ENCODE measurements at regions not wholly inside any gene's neighbourhood (a gene's known extent, or its start where the extent isn't known, plus 50 kb on each side); places are given as distances from the start of the nearest gene placed in this dataset.
A peak's percentile ranks its signal among the peaks of the same experiment; 100 is the strongest.
"Not testable (repeated sequence)": the region's sequence is repeated elsewhere in the genome, so short reads cannot be mapped to it uniquely, and the experiment has no call there.

DNA sequence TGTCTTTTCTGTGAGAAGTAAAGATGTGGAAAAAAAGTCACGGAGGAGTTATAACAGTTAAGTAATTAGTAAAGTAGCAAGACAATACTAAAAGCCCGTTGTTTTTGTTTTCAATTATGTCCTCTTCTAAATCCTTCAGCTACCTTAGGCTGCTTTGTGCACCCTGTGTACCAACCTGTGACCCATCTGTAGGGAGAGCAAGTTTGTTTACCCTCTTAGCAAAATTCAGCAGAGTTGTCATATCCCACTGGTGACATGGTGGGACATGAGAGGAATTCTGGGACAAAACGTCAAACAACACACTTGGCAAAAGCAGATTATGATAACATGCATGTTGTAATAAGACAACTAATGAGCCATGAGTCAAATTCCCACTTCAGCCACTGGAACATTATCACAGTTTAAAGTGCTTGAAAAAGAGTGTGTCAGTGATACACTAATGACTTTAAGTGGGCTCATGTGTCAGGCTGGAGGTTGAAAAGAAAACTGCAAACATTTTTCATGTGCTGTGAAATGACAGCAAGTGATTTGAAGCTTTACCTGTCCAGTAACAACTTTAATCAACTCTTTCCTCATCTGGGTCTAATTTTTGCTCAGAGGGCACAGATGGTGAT lies 392.8 kb upstream of the ACVR2A start:
- DNase-seq, result no peak

DNA sequence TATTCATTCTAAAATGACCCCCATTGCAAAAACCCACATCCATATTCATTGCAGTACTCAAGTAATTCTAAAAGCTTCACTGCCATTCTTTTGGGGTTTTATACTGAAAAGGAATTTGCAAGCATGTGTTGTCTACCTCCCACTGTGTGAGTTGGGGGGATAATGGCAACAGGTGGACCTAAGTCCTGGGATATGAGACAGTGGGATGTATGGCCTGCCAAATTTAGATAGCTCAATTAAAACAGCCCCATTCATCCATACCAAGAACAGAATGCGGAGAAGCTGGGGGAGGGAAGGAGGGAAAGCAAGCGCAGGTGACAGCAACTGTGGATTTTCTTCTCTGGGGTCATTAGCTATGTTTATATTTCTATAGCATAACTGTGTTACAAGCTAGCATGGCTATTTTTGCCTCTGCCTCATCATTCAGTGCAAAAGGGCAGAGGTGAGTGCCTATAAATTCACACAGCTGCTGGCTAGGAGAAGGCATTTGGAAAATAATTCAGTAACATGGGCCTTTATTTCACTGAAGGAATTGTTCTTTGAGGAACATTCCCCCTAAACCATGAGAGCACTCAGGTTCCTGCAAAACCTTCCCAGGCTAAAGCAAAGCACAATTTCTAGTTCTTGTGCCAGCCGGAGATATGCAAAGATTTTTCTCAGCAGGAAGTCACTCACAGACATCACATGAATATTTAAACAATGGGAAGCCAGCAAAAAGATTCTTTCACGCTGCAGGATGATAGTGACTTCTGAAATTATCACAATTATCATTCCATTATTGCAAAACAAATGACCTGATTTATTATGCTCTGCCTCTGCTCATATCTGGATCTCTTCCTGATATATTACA lies 393.9 kb upstream of the ACVR2A start:
- DNase-seq, result no peak

DNA sequence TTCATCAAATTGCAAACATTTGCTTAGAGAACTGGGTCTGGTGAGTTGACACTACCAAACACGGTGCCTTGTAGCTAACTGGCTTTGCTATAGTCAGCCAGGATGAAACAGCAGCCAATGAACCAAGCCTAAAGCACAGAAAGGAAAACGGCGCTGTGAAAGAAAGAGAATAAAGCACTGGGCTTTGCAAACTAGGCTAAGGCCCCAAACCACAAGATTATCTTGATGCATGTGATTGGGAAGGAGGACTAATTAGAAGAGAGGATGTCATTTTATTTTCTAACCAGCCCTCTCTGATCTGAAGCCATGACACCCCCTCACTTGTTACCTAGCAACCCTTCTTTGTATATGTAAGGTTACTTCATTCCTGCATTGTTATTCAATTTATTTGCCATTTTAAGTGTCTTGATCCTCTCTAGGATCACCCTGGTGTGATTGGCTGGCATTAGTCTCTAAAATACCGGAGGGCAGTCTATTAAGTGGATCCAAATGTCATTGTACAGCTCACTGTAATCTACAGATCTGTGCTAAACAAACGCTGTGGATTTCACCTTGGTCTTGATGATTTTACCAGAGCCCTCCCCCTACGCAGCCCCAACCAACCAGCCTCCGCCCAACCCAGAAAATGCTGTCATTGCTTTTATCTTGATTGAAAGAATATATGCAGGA lies 395.4 kb upstream of the ACVR2A start:
- DNase-seq, result peak; percentile 83

DNA sequence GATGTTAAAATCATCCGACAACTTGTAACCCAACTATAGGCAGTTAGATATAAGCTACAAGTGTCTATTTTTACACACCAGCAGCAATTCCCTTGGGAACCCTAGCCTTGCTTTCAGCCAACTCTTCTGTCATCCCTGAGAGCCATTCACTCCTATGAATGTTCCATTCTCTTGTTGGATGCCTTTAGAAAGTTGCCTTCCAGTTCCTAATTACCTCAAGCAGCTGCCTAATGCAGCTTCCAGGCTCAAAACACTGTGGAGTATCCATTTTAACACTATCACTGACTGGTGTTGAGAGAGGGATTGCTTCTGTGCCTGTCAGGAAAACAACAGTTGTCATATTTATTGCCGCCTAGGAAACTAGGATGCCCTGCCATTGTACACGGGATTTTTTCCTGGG lies 402.0 kb upstream of the ACVR2A start:
- no peak for DNase-seq

DNA sequence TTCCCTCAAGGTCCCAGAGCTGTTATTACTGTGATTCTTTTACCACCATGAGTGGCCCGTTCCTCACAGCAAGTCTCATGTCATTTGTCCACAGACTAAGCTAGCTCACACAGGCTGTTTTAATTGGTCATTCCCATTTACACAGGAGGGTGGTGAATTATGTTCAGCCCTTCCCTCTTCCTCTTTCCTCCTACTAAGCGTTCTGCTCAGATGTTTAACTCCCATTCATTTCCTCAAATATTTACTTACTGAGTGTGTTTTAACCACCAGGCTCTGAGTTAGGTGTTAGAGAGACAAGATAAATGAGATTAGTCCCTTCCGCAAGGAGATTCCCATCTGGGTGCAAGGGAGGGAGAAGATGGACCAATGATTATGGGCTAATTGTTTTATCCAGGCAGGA lies 403.6 kb upstream of the ACVR2A start:
- DNase-seq, result peak; percentile 57

DNA sequence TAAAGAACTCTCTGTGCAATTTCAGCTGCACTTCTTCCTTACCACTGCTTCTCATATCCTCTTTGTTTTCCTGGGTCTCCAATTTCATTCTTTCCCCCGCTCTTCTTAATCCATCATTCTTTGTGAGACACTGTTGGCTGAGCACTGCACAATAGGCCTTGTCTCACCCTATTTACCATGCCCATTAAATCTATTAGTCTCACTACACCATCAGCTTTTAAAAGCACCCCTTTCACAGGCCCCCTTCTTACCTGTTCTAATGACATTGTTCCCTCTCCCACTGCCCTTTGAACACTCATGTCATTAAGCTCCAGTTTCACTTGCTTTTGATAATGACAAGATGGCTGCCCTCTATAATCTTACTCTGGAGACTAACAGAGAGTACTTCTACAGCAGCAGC lies 404.1 kb upstream of the ACVR2A start:
- DNase-seq, result peak; percentile 57

DNA sequence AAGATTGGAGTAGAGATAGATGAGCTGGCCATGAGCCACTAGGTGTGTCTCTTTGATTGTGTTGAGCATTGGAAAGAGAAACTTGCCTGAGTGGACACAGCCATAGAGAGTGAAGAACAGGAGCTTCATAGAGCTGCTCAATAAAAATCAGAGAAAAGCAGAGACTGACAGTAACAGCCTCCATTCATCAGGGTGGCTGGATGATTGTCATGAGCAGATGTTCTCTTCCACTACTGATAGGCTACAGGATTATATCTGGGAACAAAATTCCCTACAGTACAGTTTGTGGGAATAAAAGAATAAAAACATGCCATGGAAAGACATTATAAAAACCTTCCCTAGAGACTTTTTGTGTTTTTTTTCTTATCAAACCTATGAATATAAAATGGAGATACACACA lies 404.8 kb upstream of the ACVR2A start:
- DNase-seq, result no peak

DNA sequence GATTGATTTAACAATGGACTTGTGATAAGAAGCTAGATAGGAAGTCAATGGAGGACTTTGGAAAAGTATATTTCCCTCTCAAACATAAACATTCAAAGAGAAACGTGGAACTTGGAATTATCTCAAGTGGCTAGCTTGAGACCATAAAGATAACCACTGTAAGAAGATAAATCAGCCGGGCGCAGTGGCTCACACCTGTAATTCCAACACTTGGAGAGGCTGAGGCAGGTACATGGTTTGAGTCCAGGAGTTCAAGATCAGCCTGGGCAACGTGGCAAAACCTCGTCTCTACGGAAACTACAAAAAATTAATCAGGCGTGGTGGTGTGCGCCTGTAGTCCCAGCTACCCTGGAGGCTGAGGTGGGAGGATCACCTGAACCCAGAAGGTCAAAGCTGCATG lies 405.9 kb upstream of the ACVR2A start:
- DNase-seq, result no peak

DNA sequence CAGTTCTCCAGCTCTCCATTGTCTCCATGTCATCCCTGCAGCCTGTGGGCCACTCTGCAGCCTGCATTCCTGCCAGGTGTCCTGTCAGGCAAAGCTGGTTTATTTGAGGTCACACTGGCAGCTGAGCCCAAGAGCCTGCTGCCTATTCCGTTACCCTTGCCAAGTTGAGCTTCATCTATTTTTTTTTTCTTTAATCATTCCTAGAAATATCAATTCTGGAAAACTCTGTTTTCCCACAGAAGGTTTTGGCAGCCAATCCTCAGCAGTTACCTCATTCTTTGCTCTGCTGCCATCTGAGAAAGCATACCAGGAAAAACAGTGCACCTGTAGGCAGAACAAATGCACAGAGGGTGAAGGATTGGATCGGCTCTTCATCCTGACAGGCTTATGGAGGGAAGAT lies 411.0 kb upstream of the ACVR2A start:
- DNase-seq, result no peak

DNA sequence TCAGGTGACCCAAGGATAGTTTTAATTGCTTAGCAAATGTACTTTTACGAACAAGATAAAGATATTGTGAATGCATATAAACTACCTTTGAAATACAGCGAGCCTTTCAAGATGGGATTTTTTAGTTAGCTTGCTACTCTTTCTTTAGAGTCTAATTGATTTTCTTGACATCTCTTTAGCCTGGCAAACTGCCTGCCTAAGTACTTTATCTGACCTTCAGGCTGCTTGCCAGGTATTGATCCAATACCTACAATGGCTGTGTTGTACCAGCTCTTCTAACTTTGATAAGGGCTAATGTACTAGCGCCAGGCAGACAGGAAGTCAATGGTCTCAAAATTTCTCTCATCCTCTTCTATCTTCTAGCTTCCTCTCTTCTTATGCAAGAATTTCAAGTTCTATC lies 414.4 kb upstream of the ACVR2A start:
- no peak for DNase-seq

DNA sequence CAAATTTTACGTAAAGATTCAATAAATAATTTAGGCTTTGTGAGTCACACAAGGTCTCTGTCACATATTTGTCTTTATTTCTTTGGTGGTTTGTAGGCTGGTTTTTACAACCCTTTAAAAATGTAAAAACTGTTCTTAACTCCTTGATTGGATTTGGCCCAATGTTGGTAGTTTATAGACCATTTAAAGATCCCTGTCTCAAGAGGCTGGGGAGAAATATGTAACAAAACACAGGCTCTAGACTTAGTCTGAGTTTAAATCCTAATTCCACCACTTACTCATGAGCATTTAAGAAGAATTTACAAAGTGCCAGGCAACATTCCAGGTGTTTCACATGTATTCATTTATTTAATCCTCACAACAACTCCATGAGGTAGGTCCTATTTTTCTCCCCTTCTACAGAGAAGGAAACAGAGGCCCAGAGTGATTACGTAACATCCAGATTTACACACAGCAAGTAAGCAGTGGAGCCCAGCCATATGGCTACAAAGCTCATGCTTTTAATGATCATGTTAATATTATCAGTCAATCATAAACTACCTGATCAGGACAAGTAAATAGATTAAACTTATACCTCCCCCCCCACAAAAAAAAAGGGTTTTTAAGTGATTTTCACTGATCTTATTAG lies 416.6 kb upstream of the ACVR2A start:
- DNase-seq, result no peak

DNA sequence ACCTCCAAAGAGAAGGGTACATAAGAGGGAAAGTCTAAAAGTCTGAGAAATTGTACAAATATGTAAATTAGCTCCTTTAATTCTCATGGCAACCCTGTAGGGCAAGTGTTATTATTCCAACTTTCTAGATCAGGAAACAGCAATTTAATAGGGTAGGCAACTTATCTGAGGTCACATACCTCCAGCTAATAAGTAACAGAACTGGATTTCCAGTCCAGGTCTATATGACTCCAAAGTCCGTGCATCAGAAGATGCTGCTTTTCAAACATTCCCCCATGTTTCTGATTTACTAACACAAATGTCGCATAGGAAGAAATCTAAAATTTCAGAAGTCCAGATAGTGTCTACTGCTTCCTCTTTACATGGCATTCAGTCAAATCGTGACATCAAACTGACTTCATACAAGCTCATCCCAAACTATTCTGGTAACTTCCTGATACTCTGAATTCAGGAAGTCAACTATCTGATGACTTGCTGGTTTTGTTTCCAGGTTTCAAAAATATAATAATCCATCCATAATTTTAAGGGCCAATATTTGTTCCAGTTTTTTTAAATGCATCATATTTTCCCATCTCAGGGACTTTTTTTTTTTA lies 419.3 kb upstream of the ACVR2A start:
- DNase-seq, result no peak

DNA sequence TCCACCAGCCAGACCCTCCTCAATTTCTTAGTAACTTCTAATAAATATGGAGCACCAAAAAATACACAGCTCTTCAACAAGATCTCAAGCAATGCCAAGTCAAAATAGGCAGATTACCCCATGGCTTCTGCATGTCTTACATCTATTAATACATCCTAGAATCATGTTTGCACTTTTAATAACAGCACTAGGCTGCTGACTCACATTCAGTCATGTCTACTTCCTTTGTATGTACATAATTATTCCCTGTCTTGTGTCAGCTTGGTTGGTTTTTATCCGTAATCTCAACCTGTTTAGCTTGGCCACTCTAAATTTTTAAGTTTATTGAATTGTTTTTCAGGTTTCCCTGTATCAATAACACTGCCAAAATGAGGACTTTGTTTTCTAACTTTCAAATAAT lies 420.1 kb upstream of the ACVR2A start:
- no peak for DNase-seq

DNA sequence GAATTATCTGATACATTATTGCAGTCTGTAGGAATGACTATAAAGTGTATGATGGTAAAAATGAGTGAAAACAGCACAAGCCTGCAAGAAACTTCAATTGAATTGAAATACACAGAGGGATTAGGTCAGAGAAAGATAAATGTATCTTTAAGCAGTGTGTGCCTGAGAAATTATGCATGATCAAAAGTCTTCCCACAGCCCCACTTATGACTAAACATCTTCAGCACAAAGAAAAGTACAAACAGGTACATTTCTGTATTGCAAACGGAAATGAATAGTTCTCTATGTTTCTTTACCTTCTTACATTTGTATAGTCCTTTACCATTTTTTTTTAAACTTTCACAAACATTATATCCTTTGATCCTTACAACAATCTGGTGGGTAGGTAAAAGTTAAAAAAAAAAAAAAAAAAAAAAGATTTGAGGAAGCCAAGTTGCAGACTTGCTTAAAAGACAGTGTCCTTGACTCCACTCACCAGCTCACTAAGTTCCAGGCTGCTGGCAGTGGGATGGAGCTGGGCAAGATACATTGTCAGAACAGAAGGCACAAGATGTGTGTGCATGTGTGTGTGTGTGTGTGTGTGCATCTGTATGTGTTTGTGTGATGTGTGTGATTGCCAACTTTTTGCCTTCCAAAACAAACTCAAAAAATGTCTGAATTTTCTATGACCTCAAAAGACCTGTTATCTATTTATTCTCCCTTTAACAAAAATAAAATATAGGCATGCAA lies 423.7 kb upstream of the ACVR2A start:
- DNase-seq, result no peak

DNA sequence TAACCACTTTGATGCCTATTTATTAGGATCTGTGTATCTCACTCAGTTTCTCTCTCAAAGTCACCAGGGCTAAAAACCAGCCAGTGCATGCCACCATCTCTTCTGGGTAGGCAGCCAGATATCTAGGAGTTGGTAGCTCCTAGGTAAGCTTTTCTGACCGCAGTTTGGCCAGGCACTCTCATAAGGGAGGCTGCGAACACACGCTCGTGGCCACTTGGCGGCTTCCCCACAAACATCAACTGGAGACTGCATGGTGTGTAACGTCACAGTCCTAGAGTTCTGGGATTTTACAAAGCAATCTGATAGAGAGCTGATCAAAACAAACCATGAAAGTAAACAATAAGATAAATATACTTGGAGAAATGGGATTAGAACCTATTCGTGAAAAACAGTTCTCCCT lies 424.3 kb upstream of the ACVR2A start:
- no peak for DNase-seq

DNA sequence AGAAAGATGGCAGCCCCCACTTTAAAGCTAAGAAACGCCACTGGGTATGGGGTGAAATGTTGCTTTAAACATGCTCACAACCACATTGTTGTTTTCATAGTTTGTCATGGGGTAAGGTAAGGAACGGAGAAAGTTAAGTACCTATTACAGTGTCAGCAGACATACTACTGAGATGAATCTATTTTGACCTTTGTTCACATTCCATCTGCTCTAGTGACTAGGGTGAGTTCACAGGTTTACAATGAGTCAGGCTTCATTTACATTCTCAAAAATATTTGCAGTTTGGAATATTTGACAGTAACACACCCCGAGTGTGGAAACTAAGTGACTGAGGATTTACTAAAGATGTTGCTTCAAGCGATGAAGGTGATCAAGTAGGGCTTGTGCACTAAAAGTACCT lies 428.7 kb upstream of the ACVR2A start:
- no peak for DNase-seq

DNA sequence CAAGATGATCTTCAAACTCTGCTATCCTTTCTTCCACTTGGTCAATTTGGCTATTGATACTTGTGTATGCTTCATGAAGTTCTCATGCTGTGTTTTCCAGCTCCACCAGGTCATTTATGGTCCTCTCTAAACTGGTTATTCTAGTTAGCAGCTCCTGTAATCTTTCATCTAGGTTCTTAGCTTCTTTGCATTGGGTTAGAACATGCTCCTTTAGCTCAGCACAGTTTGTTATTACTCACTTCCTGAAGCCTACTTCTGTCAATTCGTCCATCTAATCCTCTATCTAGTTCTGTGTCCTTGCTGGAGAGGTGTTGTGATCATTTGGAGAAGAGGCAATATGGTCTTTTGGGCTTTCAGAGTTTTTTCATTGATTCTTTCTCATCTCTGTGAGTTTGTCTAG lies 430.2 kb upstream of the ACVR2A start:
- not testable (repeated sequence) for DNase-seq

DNA sequence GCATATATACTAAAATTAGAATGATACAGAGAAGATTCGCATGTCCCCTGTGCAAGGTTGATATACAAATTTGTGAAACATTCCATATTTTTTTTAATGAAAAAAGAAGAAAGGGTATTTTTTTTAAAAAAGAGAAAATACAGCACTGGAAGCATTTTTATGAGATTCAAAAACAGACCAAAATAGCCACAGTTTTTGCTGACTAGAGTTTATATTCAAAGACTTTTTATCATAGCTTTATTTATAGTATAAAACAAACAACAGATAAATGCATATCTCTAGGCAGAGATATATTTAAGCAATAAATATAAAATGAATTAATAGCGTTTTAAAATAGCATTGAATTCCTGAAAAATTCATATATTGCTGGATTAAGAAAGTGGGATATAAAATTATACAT lies 436.5 kb upstream of the ACVR2A start:
- no peak for DNase-seq

DNA sequence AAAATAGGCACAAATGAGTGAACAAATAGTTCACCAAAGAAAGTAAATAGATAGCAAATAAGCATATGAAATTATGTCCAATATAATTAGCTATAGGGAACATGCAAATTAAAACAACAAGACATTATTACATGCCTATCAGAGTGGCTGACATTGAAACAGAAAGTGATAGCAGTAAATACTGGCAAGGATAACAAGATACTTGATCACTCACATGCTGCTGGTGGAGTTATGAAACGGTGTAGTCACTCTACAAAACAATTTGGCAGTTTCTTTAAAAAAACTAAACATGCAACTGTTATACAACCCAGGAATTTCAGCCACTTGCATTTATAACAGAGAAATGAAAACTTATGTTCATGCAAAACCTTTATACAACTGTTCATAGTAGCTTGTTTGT lies 439.2 kb upstream of the ACVR2A start:
- DNase-seq, result no peak

DNA sequence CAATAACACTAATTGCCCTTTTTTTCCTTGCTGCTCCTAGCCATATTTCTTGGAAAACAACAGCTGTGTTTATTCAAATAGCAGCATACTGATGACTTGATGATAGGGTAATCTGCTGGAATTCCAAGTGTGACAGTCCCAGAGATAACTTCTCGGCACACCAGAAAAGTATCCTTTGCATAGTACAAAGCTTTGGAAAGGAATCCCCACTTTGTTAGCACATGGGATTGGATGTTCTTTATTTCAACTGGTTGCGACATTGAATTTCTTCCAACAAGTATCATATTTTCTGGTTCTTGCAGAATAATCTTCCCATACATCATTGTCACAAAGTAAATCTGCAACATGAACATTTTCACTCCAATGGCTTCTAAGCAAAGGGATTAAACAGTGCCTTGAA lies 445.8 kb upstream of the ACVR2A start:
- DNase-seq, result no peak

DNA sequence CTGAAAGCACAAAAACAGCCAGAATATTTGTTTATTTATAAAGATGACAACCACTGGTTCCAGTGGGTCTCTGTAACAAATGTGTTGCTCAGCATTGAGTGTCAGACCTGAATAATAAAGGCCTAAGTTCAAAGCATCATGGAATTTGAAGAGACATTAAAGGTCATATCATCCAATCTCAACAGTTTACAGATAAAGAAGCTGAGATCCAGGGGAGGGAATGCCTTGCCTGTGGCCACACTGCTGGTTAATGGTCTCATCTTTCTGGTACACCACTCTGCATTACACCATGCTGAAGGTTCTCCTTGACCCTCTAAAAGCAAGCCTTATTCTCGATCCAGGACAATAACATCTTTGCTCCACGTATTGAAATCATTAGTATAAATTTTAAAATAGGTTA lies 446.5 kb upstream of the ACVR2A start:
- DNase-seq, result no peak

DNA sequence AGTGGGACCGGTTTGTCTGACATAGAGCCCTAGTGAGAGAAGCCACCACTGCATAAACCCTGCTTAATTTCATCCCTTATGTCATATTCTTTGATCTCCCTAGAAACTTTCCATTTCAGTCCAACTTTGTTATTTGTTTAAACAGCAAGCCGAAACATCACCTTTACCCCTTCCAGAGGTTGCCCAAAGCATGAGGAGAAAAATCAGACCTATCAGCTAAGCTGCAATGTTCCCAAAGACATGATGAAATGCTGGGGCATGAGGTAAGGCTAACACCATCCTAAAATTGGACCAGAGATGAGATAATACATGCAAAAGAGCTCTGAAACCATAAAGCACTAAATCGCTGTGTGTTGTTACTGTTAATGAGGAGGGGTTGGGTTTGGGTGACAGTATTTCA lies 447.9 kb upstream of the ACVR2A start:
- DNase-seq, result no peak

Data from NCI-H748 treated with DMSO at 0.1 percent for 48 hours (cell line).